HEK293T (cell line): ENCODE measurements at regions not wholly inside any gene's neighbourhood (a gene's known extent, or its start where the extent isn't known, plus 50 kb on each side); places are given as distances from the start of the nearest gene placed in this dataset.

Experiments used
- ARNT ChIP-seq: fragments of 450-650 bp; IDR thresholded peaks from 2 replicates; pipeline ENCODE4 v1.6.1; 2017; ENCODE audit warnings: mild to moderate bottlenecking
- FOXM1 ChIP-seq: fragments of 450-650 bp; IDR thresholded peaks from 2 replicates; pipeline ENCODE4 v1.6.1; 2017; ENCODE audit warnings: mild to moderate bottlenecking, borderline replicate concordance
- HDGF ChIP-seq: fragments of 450-650 bp; IDR thresholded peaks from 2 replicates; pipeline ENCODE4 v1.6.1; 2017; ENCODE audit warnings: antibody characterized with exemption, borderline replicate concordance
- SP1 ChIP-seq: fragments of 450-650 bp; IDR thresholded peaks from 2 replicates; pipeline ENCODE4 v1.6.1; 2017
- SUZ12 ChIP-seq: fragments of 450-650 bp; IDR thresholded peaks from 2 replicates; pipeline ENCODE4 v1.6.1; 2016; ENCODE audit warnings: mild to moderate bottlenecking

DNA sequence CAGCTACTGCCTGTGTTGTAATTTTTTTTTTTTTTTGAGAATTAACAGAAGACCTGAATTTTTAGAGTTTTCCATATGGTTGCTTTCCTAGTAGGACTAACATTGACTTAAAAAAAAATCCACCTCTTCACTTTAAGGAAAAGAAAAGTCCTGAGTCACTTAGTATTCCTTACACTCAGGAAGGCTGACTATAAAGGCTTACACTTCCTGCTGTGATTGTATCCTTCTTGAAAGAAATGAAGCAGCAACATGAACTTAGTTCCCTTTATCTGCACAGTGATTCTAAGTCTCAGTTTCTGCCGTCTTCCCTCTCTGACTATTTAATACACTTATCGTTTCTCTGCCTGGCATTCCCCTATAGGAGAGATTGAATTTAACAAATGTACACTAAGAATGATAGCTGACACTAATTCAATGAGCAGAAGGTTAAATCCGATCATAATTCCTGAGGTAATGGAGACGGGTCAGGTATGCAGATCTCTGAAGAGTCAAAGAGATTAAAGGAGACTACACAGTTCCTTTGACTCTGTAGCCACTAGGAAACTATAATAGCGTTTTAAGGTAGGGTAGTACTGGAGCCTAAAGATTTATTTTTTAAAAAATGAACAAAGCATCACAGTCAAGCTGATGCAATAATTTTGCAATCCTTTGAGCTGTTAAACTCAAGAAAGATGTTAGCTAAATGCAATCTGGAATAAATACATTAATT, 185.1 kb upstream of the ELAVL2 start:
- TF ChIP-seq FOXM1: no peak
- TF ChIP-seq HDGF: no peak
- no peak for TF ChIP-seq ARNT
- TF ChIP-seq SP1: no peak
- TF ChIP-seq SUZ12: no peak
